Mucosa of stomach (tissue), 1 donor: ENCODE measurements at regions not wholly inside any gene's neighbourhood (a gene's known extent, or its start where the extent isn't known, plus 50 kb on each side); places are given as distances from the start of the nearest gene placed in this dataset.

ENCODE experiments used
- H3K27me3 ChIP-seq: one replicate; pipeline ENCODE4 v1.7.0; 2013; ENCODE audit warnings: mild to moderate bottlenecking, low read length; ENCODE audit not compliant: control insufficient read depth, insufficient read depth
- H3K36me3 ChIP-seq: one replicate; pipeline ENCODE4 v1.7.0; 2013; ENCODE audit warnings: low read length; ENCODE audit not compliant: control insufficient read depth, insufficient read depth
- H3K4me1 ChIP-seq: one replicate; pipeline ENCODE4 v1.7.0; 2013; ENCODE audit warnings: mild to moderate bottlenecking, low read length; ENCODE audit not compliant: control insufficient read depth, insufficient read depth
- H3K4me3 ChIP-seq: one replicate; pipeline ENCODE4 v1.7.0; 2013; ENCODE audit warnings: low read length
- H3K9ac ChIP-seq: one replicate; pipeline ENCODE4 v1.7.0; 2013; ENCODE audit warnings: mild to moderate bottlenecking, low read length, moderate library complexity
- H3K9me3 ChIP-seq: one replicate; pipeline ENCODE4 v1.7.0; 2013; ENCODE audit warnings: mild to moderate bottlenecking, low read length, moderate library complexity; ENCODE audit not compliant: control insufficient read depth
- donor health status: Pancreatic carcinoma.

GRCh38 chr4:152075253-152075928 lies 314.6 kb upstream of the GATB start:
- H3K9ac ChIP-seq: no peak overlapping the region
- no peak overlapping the region for H3K4me3 ChIP-seq
- H3K36me3 ChIP-seq: no peaks in the 10 kb centered on the region
- H3K4me1 ChIP-seq: no peaks in the 10 kb centered on the region
- no peaks in the 10 kb centered on the region for H3K9me3 ChIP-seq
- no peaks in the 10 kb centered on the region for H3K27me3 ChIP-seq

GRCh38 chr4:152074573-152074972 lies 313.8 kb upstream of the GATB start:
- Histone ChIP-seq H3K4me3 (no peak overlapping the region), H3K9ac (no peak overlapping the region), H3K27me3 (no peaks in the 10 kb centered on the region), H3K9me3 (no peaks in the 10 kb centered on the region), H3K4me1 (peaks cover 7% of the 10 kb centered on the region), H3K36me3 (no peaks in the 10 kb centered on the region)

GRCh38 chr4:152074088-152074437 lies 313.3 kb upstream of the GATB start:
- Histone ChIP-seq H3K4me1 (peaks cover 8% of the 10 kb centered on the region), H3K4me3 (no peak overlapping the region), H3K9me3 (no peaks in the 10 kb centered on the region), H3K36me3 (no peaks in the 10 kb centered on the region), H3K9ac (no peak overlapping the region), H3K27me3 (no peaks in the 10 kb centered on the region)

GRCh38 chr4:152073351-152074087 lies 312.7 kb upstream of the GATB start:
- Histone ChIP-seq H3K4me1 (peaks cover 8% of the 10 kb centered on the region), H3K4me3 (no peak overlapping the region), H3K9me3 (no peaks in the 10 kb centered on the region)

GRCh38 chr4:152072906-152073305 lies 312.1 kb upstream of the GATB start:
- H3K9me3 ChIP-seq: no peaks in the 10 kb centered on the region
- no peaks in the 10 kb centered on the region for H3K36me3 ChIP-seq
- H3K4me3 ChIP-seq: no peak overlapping the region
- H3K27me3 ChIP-seq: no peaks in the 10 kb centered on the region
- no peak overlapping the region for H3K9ac ChIP-seq
- H3K4me1 ChIP-seq: peaks cover 8% of the 10 kb centered on the region

More at GRCh38 chr4:152073351-152074087, 312.7 kb upstream of the GATB start:
- no peak overlapping the region for H3K9ac ChIP-seq
- no peaks in the 10 kb centered on the region for H3K36me3 ChIP-seq
- no peaks in the 10 kb centered on the region for H3K27me3 ChIP-seq

- H3K27me3 ChIP-seq: no peaks in the 10 kb centered on the region
- no peaks in the 10 kb centered on the region for H3K9me3 ChIP-seq
- peaks cover 8% of the 10 kb centered on the region for H3K4me1 ChIP-seq
- no peaks in the 10 kb centered on the region for H3K36me3 ChIP-seq
- H3K4me3 ChIP-seq: no peak overlapping the region
- H3K9ac ChIP-seq: no peak overlapping the region
Measured at GRCh38 chr4:152072001-152072485, 311.2 kb upstream of the GATB start.

GRCh38 chr4:152070854-152071253 lies 310.0 kb upstream of the GATB start:
- Histone ChIP-seq H3K36me3 (no peaks in the 10 kb centered on the region), H3K4me3 (no peak overlapping the region), H3K9ac (no peak overlapping the region), H3K27me3 (no peaks in the 10 kb centered on the region), H3K4me1 (peaks cover 8% of the 10 kb centered on the region), H3K9me3 (no peaks in the 10 kb centered on the region)

- H3K36me3 ChIP-seq: no peaks in the 10 kb centered on the region
- H3K4me1 ChIP-seq: peaks cover 9% of the 10 kb centered on the region
- H3K27me3 ChIP-seq: no peaks in the 10 kb centered on the region
- no peak overlapping the region for H3K9ac ChIP-seq
- no peaks in the 10 kb centered on the region for H3K9me3 ChIP-seq
- no peak overlapping the region for H3K4me3 ChIP-seq
Measured at GRCh38 chr4:152068866-152069265, 308.1 kb upstream of the GATB start.

- Histone ChIP-seq H3K27me3 (no peaks in the 10 kb centered on the region), H3K9ac (no peak overlapping the region), H3K36me3 (no peaks in the 10 kb centered on the region), H3K9me3 (no peaks in the 10 kb centered on the region), H3K4me3 (no peak overlapping the region), H3K4me1 (peaks cover 18% of the 10 kb centered on the region)
Measured at GRCh38 chr4:152065545-152065944, 304.7 kb upstream of the GATB start.

- Histone ChIP-seq H3K9ac (no peak overlapping the region), H3K4me1 (peaks cover 12% of the 10 kb centered on the region), H3K9me3 (no peaks in the 10 kb centered on the region), H3K4me3 (no peak overlapping the region), H3K36me3 (no peaks in the 10 kb centered on the region), H3K27me3 (no peaks in the 10 kb centered on the region)
Measured at GRCh38 chr4:152064753-152065152, 303.9 kb upstream of the GATB start.

GRCh38 chr4:152064282-152064681 lies 303.5 kb upstream of the GATB start:
- Histone ChIP-seq H3K4me1 (peaks cover 9% of the 10 kb centered on the region), H3K9ac (no peak overlapping the region), H3K36me3 (no peaks in the 10 kb centered on the region), H3K4me3 (no peak overlapping the region), H3K9me3 (no peaks in the 10 kb centered on the region), H3K27me3 (no peaks in the 10 kb centered on the region)

GRCh38 chr4:152063621-152064240 lies 302.9 kb upstream of the GATB start:
- Histone ChIP-seq H3K9ac (no peak overlapping the region), H3K36me3 (no peaks in the 10 kb centered on the region), H3K9me3 (no peaks in the 10 kb centered on the region), H3K27me3 (no peaks in the 10 kb centered on the region), H3K4me3 (no peak overlapping the region), H3K4me1 (peaks cover 9% of the 10 kb centered on the region)
